ENCODE measurements at regions not wholly inside any gene's neighbourhood (a gene's known extent, or its start where the extent isn't known, plus 50 kb on each side); places are given as distances from the start of the nearest gene placed in this dataset.
A peak's percentile ranks its signal among the peaks of the same experiment; 100 is the strongest.

- DNase-seq: no peak
- no peaks in the 10 kb centered on the region for H3K27me3 ChIP-seq (ENCODE audit: insufficient read depth, low read length, poor library complexity, severe bottlenecking)
- no peak overlapping the region for H3K4me3 Mint-ChIP-seq
- H3K36me3 ChIP-seq (ENCODE audit: insufficient read depth, low read length): no peaks in the 10 kb centered on the region
- peaks cover 5 to 8% (median 6%) of the 10 kb centered on the region in 3 donors for H3K4me1 Mint-ChIP-seq
- no peaks in the 10 kb centered on the region for H3K36me3 Mint-ChIP-seq
- ChIA-PET POLR2A (no interaction called here), CTCF (interaction anchor here (1.1 to 1.7 kb wide), 3 partner anchors 9 to 183 kb away, joined by 3 to 5 read pairs (median 4); no protein-coding TSS in a partner anchor)
- no peaks in the 10 kb centered on the region for H3K4me1 ChIP-seq (ENCODE audit: insufficient read depth, low read length)
- H3K4me3 ChIP-seq (ENCODE audit: low read length): no peak overlapping the region
- H3K9me3 ChIP-seq (ENCODE audit: low read length): no peaks in the 10 kb centered on the region
- peaks cover 0 to 3% of the 10 kb centered on the region in 2 donors for H3K27me3 Mint-ChIP-seq
- no peaks in the 10 kb centered on the region for H3K9me3 Mint-ChIP-seq
- no peak overlapping the region for H3K27ac ChIP-seq (ENCODE audit: low read depth, low read length)
- peak overlapping the region in 1 of 8 donors; percentile 52 for H3K27ac Mint-ChIP-seq
These were observed 72.8 kb upstream of the CLDN10 start for GRCh38 chr13:95479731-95480130.

GRCh38 chr13:95480131-95480545 is 72.4 kb upstream of the CLDN10 start:
- Histone ChIP-seq H3K4me1 (ENCODE audit: insufficient read depth, low read length) (no peaks in the 10 kb centered on the region), H3K9me3 (ENCODE audit: low read length) (no peaks in the 10 kb centered on the region), H3K36me3 (ENCODE audit: insufficient read depth, low read length) (no peaks in the 10 kb centered on the region), H3K27me3 (ENCODE audit: insufficient read depth, low read length, poor library complexity, severe bottlenecking) (no peaks in the 10 kb centered on the region), H3K27ac (ENCODE audit: low read depth, low read length) (no peak overlapping the region), H3K4me3 (ENCODE audit: low read length) (no peak overlapping the region)
- Mint-ChIP-seq H3K4me3 (no peak overlapping the region), H3K36me3 (no peaks in the 10 kb centered on the region), H3K4me1 (peaks cover 5 to 8% (median 6%) of the 10 kb centered on the region in 3 donors), H3K27me3 (peaks cover 0 to 3% of the 10 kb centered on the region in 2 donors), H3K27ac (peak overlapping the region in 2 of 8 donors; percentile 38 to 52), H3K9me3 (no peaks in the 10 kb centered on the region)
- ChIA-PET CTCF (interaction anchor here (1.1 to 1.7 kb wide), 2 partner anchors 11 to 183 kb away, joined by 3 to 5 read pairs; no protein-coding TSS in a partner anchor), POLR2A (no interaction called here)
- DNase-seq: no peak

GRCh38 chr13:95480791-95481780 is 71.4 kb upstream of the CLDN10 start:
- H3K4me1 ChIP-seq (ENCODE audit: insufficient read depth, low read length): no peaks in the 10 kb centered on the region
- no peak for DNase-seq
- no peaks in the 10 kb centered on the region for H3K27me3 ChIP-seq (ENCODE audit: insufficient read depth, low read length, poor library complexity, severe bottlenecking)
- Mint-ChIP-seq H3K9me3 (no peaks in the 10 kb centered on the region), H3K36me3 (no peaks in the 10 kb centered on the region), H3K27ac (no peak overlapping the region), H3K4me3 (no peak overlapping the region), H3K4me1 (peaks cover 5 to 8% (median 6%) of the 10 kb centered on the region in 3 donors), H3K27me3 (peaks cover 0 to 3% of the 10 kb centered on the region in 2 donors)
- no peaks in the 10 kb centered on the region for H3K9me3 ChIP-seq (ENCODE audit: low read length)
- no peaks in the 10 kb centered on the region for H3K36me3 ChIP-seq (ENCODE audit: insufficient read depth, low read length)
- no peak overlapping the region for H3K4me3 ChIP-seq (ENCODE audit: low read length)
- no peak overlapping the region for H3K27ac ChIP-seq (ENCODE audit: low read depth, low read length)
- CTCF ChIA-PET: interaction anchor here (1.1 kb wide), 1 partner anchor 184 kb away, joined by 5 read pairs; no protein-coding TSS in a partner anchor
- POLR2A ChIA-PET: no interaction called here

GRCh38 chr13:95484052-95484451 is 68.5 kb upstream of the CLDN10 start:
- Mint-ChIP-seq H3K9me3 (no peaks in the 10 kb centered on the region), H3K36me3 (no peaks in the 10 kb centered on the region), H3K4me1 (peaks cover 0 to 2% (median 0%) of the 10 kb centered on the region in 3 donors), H3K27me3 (peaks cover 0 to 3% of the 10 kb centered on the region in 2 donors), H3K4me3 (no peak overlapping the region), H3K27ac (no peak overlapping the region)
- ChIA-PET POLR2A (no interaction called here), CTCF (no interaction called here)
- H3K9me3 ChIP-seq (ENCODE audit: low read length): no peaks in the 10 kb centered on the region
- DNase-seq: no peak
- H3K4me1 ChIP-seq (ENCODE audit: insufficient read depth, low read length): no peaks in the 10 kb centered on the region
- no peaks in the 10 kb centered on the region for H3K27me3 ChIP-seq (ENCODE audit: insufficient read depth, low read length, poor library complexity, severe bottlenecking)
- no peak overlapping the region for H3K27ac ChIP-seq (ENCODE audit: low read depth, low read length)
- H3K36me3 ChIP-seq (ENCODE audit: insufficient read depth, low read length): no peaks in the 10 kb centered on the region
- H3K4me3 ChIP-seq (ENCODE audit: low read length): no peak overlapping the region

DNA sequence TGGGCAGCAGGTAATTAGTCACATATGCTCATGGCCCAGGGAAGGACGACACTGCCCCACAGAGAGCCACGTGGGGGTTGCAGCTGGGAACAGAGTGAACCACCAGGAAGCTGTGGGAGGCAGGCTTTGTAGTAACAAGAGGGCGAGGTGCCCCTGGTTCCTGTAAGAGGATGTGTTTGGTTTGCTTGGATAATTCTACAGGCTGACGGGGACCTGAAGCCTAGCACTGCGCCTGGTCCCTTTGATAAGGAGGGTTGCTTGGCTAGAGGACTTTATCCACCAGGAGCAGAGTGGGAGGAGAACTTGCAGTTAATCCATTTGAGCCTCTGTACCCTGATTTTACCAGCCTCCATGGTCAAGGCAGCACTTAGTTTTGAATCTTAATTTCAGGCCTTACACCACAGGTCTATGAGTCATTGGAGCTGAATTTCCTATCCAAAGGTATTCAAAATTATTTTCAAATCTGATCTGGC is 67.4 kb upstream of the CLDN10 start:
- H3K27ac Mint-ChIP-seq: no peak overlapping the region
- no peak overlapping the region for H3K4me3 ChIP-seq (ENCODE audit: low read length)
- no peaks in the 10 kb centered on the region for H3K36me3 ChIP-seq (ENCODE audit: insufficient read depth, low read length)
- ChIA-PET CTCF (no interaction called here), POLR2A (no interaction called here)
- H3K27me3 ChIP-seq (ENCODE audit: insufficient read depth, low read length, poor library complexity, severe bottlenecking): no peaks in the 10 kb centered on the region
- peaks cover 0 to 1% (median 0%) of the 10 kb centered on the region in 3 donors for H3K4me1 Mint-ChIP-seq
- H3K9me3 ChIP-seq (ENCODE audit: low read length): no peaks in the 10 kb centered on the region
- no peaks in the 10 kb centered on the region for H3K36me3 Mint-ChIP-seq
- no peak overlapping the region for H3K4me3 Mint-ChIP-seq
- no peak for DNase-seq
- no peaks in the 10 kb centered on the region for H3K4me1 ChIP-seq (ENCODE audit: insufficient read depth, low read length)
- H3K27ac ChIP-seq (ENCODE audit: low read depth, low read length): no peak overlapping the region
- no peaks in the 10 kb centered on the region for H3K9me3 Mint-ChIP-seq
- peaks cover 0 to 3% of the 10 kb centered on the region in 2 donors for H3K27me3 Mint-ChIP-seq

DNA sequence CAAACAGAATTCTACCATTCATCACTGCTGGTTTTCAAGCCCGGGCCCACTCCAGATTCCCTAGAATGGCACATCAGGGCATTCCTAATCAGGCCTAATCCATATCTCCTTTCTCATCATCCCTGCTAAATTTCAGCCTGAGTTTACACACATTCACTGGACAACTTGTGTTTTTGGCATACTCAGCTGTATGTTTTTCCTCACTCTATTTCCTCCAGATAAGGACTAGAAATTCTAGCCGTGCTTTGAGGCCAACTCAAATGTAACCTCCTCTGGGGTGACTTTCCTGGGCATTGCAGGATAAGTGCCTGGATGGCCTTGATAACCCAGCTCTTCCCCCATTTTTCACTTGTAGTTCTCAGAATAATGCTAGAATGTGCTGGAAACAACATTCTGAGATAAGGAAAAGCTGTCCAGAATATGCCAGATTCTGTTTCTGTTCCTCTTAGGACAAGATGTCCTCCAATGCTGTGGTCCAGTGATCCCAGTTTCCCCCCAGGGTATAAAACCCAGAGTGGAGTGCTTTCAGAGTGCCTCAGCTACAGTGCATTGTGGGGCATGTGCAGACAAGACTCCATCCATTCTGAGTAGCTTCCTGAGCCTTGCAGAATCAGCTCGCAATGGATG is 66.9 kb upstream of the CLDN10 start:
- Histone ChIP-seq H3K36me3 (ENCODE audit: insufficient read depth, low read length) (no peaks in the 10 kb centered on the region), H3K27me3 (ENCODE audit: insufficient read depth, low read length, poor library complexity, severe bottlenecking) (no peaks in the 10 kb centered on the region), H3K9me3 (ENCODE audit: low read length) (no peaks in the 10 kb centered on the region), H3K4me3 (ENCODE audit: low read length) (no peak overlapping the region), H3K4me1 (ENCODE audit: insufficient read depth, low read length) (no peaks in the 10 kb centered on the region), H3K27ac (ENCODE audit: low read depth, low read length) (no peak overlapping the region)
- DNase-seq: no peak
- peaks cover 0 to 3% of the 10 kb centered on the region in 2 donors for H3K27me3 Mint-ChIP-seq
- H3K9me3 Mint-ChIP-seq: no peaks in the 10 kb centered on the region
- H3K4me3 Mint-ChIP-seq: no peak overlapping the region
- CTCF ChIA-PET: no interaction called here
- POLR2A ChIA-PET: no interaction called here
- no peak overlapping the region for H3K27ac Mint-ChIP-seq
- no peaks in the 10 kb centered on the region for H3K36me3 Mint-ChIP-seq
- H3K4me1 Mint-ChIP-seq: no peaks in the 10 kb centered on the region

- H3K4me1 ChIP-seq (ENCODE audit: insufficient read depth, low read length): no peaks in the 10 kb centered on the region
These were observed 60.3 kb upstream of the CLDN10 start for GRCh38 chr13:95492044-95492801.

More at GRCh38 chr13:95492044-95492801, 60.3 kb upstream of the CLDN10 start:
- Mint-ChIP-seq H3K4me1 (no peaks in the 10 kb centered on the region), H3K36me3 (no peaks in the 10 kb centered on the region), H3K27me3 (peaks cover 5 to 21% of the 10 kb centered on the region in 2 donors), H3K4me3 (peak overlapping the region in 1 of 7 donors; percentile 19), H3K27ac (no peak overlapping the region), H3K9me3 (peaks cover 0 to 3% (median 0%) of the 10 kb centered on the region in 5 donors)
- Histone ChIP-seq H3K36me3 (ENCODE audit: insufficient read depth, low read length) (no peaks in the 10 kb centered on the region), H3K27me3 (ENCODE audit: insufficient read depth, low read length, poor library complexity, severe bottlenecking) (no peaks in the 10 kb centered on the region), H3K9me3 (ENCODE audit: low read length) (no peaks in the 10 kb centered on the region), H3K27ac (ENCODE audit: low read depth, low read length) (no peak overlapping the region), H3K4me3 (ENCODE audit: low read length) (no peak overlapping the region)
- POLR2A ChIA-PET: no interaction called here
- CTCF ChIA-PET: interaction anchor here (1.3 to 1.8 kb wide), 2 partner anchors 10 to 342 kb away, joined by 4 read pairs; no protein-coding TSS in a partner anchor
- DNase-seq: no peak

Data from CD8-positive, alpha-beta memory T cell (primary cell).